Neuronal stem cell (in vitro differentiated cells): ENCODE measurements at regions not wholly inside any gene's neighbourhood (a gene's known extent, or its start where the extent isn't known, plus 50 kb on each side); places are given as distances from the start of the nearest gene placed in this dataset.

ENCODE experiments used
- DNase-seq: peaks from one replicate; pipeline ENCODE4 v3.0.0-alpha.2; 2013; ENCODE audit warnings: low spot score
- H2AFZ ChIP-seq: one replicate; pipeline ENCODE4 v1.6.1; 2013; ENCODE audit warnings: mild to moderate bottlenecking, low read length, inconsistent platforms
- H2AK5ac ChIP-seq: 2 replicates; pipeline ENCODE4 v1.6.1; 2013; ENCODE audit warnings: low read depth, mild to moderate bottlenecking, inconsistent platforms, low read length, moderate library complexity, mixed read lengths
- H2BK120ac ChIP-seq: 2 replicates; pipeline ENCODE4 v1.6.1; 2013; ENCODE audit warnings: low read depth, mild to moderate bottlenecking, inconsistent platforms, low read length, moderate library complexity, mixed read lengths
- H2BK12ac ChIP-seq: one replicate; pipeline ENCODE4 v1.6.1; 2013; ENCODE audit warnings: low read length, inconsistent platforms
- H2BK15ac ChIP-seq: 2 replicates; pipeline ENCODE4 v1.6.1; 2013; ENCODE audit warnings: mild to moderate bottlenecking, low read length, inconsistent platforms, mixed read lengths
- H2BK5ac ChIP-seq: one replicate; pipeline ENCODE4 v1.6.1; 2013; ENCODE audit warnings: inconsistent platforms, mild to moderate bottlenecking, low read length, moderate library complexity
- H3K14ac ChIP-seq: one replicate; pipeline ENCODE4 v1.6.1; 2013; ENCODE audit warnings: low read length, inconsistent platforms
- H3K18ac ChIP-seq: 2 replicates; pipeline ENCODE4 v1.6.1; 2013; ENCODE audit warnings: low read length, inconsistent platforms
- H3K23ac ChIP-seq: 2 replicates; pipeline ENCODE4 v1.6.1; 2013; ENCODE audit warnings: low read depth, mild to moderate bottlenecking, mixed read lengths, low read length, inconsistent platforms; ENCODE audit not compliant: poor library complexity
- H3K27ac ChIP-seq: replicated peaks from 3 replicates; pipeline ENCODE4 v1.5.1; 2013; ENCODE audit warnings: low read length, inconsistent platforms
- H3K27me3 ChIP-seq, 3 experiments: 2 replicates each; pipeline ENCODE4 v1.6.1; 2013; ENCODE audit warnings: low read length in 3 of 3, mild to moderate bottlenecking in 2 of 3, inconsistent platforms in 1 of 3, low read depth in 1 of 3, mixed read lengths in 1 of 3, moderate library complexity in 1 of 3; ENCODE audit not compliant: control insufficient read depth in 3 of 3, insufficient read depth in 3 of 3
- H3K36me3 ChIP-seq, 2 donors: replicated peaks in 1 of 2; 2 replicates each; pipeline ENCODE4 v1.6.1; 2013; ENCODE audit warnings: low read length in 2 of 2; ENCODE audit not compliant: control insufficient read depth in 2 of 2, insufficient read depth in 2 of 2
- H3K4ac ChIP-seq: 2 replicates; pipeline ENCODE4 v1.6.1; 2013; ENCODE audit warnings: inconsistent platforms, mild to moderate bottlenecking, low read length, moderate library complexity
- H3K4me1 ChIP-seq, 2 donors: 1 replicate in 1 of 2; 2 replicates in 1 of 2; pipeline ENCODE4 v1.6.1; 2013; ENCODE audit warnings: low read length in 2 of 2, low read depth in 1 of 2; ENCODE audit not compliant: control insufficient read depth in 2 of 2, insufficient read depth in 1 of 2
- H3K4me2 ChIP-seq: one replicate; pipeline ENCODE4 v1.6.1; 2013; ENCODE audit warnings: mild to moderate bottlenecking, low read length, inconsistent platforms; ENCODE audit not compliant: insufficient read depth, poor library complexity, severe bottlenecking
- H3K4me3 ChIP-seq, 2 donors: 2 replicates each; pipeline ENCODE4 v1.5.1; 2013; ENCODE audit warnings: low read length in 2 of 2, mild to moderate bottlenecking in 2 of 2, inconsistent platforms in 1 of 2, moderate library complexity in 1 of 2
- H3K79me1 ChIP-seq: one replicate; pipeline ENCODE4 v1.6.1; 2013; ENCODE audit warnings: low read depth, mild to moderate bottlenecking, inconsistent platforms, low read length, moderate library complexity
- H3K9ac ChIP-seq: one replicate; pipeline ENCODE4 v1.6.1; 2013; ENCODE audit warnings: mild to moderate bottlenecking, low read depth, low read length, inconsistent platforms; ENCODE audit not compliant: poor library complexity
- H3K9me3 ChIP-seq, 2 donors: replicated peaks in 1 of 2; 2 replicates each; pipeline versions ENCODE3 to v1.6.1; 2013; ENCODE audit warnings: low read length in 2 of 2, mild to moderate bottlenecking in 2 of 2, inconsistent platforms in 1 of 2, low read depth in 1 of 2, mixed read lengths in 1 of 2, moderate library complexity in 1 of 2; ENCODE audit not compliant: control insufficient read depth in 2 of 2, insufficient read depth in 1 of 2
- H4K8ac ChIP-seq: one replicate; pipeline ENCODE4 v1.6.1; 2013; ENCODE audit warnings: low read depth, mild to moderate bottlenecking, inconsistent platforms, low read length, moderate library complexity
- H4K91ac ChIP-seq: one replicate; pipeline ENCODE4 v1.6.1; 2013; ENCODE audit warnings: low read length, low read depth, mild to moderate bottlenecking, inconsistent platforms; ENCODE audit not compliant: poor library complexity
- WGBS, 2 donors: extraction: QIAGEN DNeasy Blood & Tissue Kit; methylation state at CpG; one replicate each; pipeline ENCODE4 v1.1.7; 2013; ENCODE audit warnings: missing lambda C conversion rate in 2 of 2, mixed read lengths in 1 of 2; ENCODE audit not compliant: insufficient read length in 2 of 2, insufficient replicate concordance in 1 of 2; ENCODE audit errors: extremely low coverage in 2 of 2; 5-methylcytosine and 5-hydroxymethylcytosine counted together

GRCh38 chr12:87806310-87806709 is 222.9 kb downstream of the C12orf50 start:
- no peak overlapping the region for H3K4ac ChIP-seq
- H3K4me3 ChIP-seq = no peak overlapping the region
- H2BK15ac ChIP-seq = no peak overlapping the region
- no peaks in the 10 kb centered on the region for H3K36me3 ChIP-seq
- no peak overlapping the region for H2BK12ac ChIP-seq
- no peaks in the 10 kb centered on the region for H3K9me3 ChIP-seq
- H3K79me1 ChIP-seq = no peaks in the 10 kb centered on the region
- no peak overlapping the region for H3K14ac ChIP-seq
- no peaks in the 10 kb centered on the region for H3K27me3 ChIP-seq
- no CpG with 5 or more reads among the region's 4 CpGs for WGBS, 2 donors
- no peak overlapping the region for H2BK5ac ChIP-seq
- DNase-seq = no peak
- no peak overlapping the region for H3K9ac ChIP-seq
- H2AK5ac ChIP-seq = no peak overlapping the region
- no peak overlapping the region for H3K23ac ChIP-seq
- no peak overlapping the region for H2BK120ac ChIP-seq
- H3K4me2 ChIP-seq = no peak overlapping the region
- H4K8ac ChIP-seq = no peak overlapping the region
- no peak overlapping the region for H3K27ac ChIP-seq
- H2AFZ ChIP-seq = peak overlapping the region; percentile 75
- H3K4me1 ChIP-seq = peaks cover 2 to 17% of the 10 kb centered on the region in 2 donors
- H4K91ac ChIP-seq = no peak overlapping the region
- no peak overlapping the region for H3K18ac ChIP-seq

DNA sequence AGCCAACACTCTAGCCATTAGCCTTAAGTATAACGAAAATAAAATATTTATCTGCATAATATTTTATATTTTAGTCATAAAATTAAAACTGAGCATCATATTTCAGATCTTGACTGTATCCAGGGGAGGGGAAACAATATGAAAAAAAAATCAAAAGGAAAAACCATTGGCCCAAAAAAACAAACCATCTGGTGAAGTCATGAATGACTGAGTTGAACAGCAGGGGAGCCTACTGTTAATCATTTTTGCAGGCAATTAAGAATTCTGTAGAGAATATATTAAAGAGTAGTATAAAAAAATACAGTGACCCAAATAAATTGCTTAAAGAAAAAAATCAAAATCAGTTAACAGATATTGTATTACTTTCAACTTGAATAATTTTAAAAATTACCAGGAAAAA is 224.8 kb downstream of the C12orf50 start:
- H2BK15ac ChIP-seq = no peak overlapping the region
- H3K27me3 ChIP-seq = no peaks in the 10 kb centered on the region

DNA sequence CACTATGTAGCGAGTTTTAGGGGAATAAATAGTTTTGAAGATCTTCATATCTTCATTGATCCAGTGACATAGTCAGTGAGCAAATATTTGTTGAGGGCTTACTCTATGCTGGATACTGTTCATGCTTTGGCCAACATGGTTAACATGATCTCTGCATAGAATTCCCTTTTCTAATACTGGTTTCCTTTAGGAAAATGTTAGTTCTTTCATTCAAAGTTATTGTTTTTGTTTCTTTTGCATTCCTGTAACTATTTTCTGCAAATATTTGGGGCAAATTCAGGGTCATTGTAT is 226.5 kb downstream of the C12orf50 start:
- no CpG with 5 or more reads among the region's 1 CpG for WGBS, 2 donors
- H2BK12ac ChIP-seq = no peak overlapping the region
- no peak overlapping the region for H4K8ac ChIP-seq
- peaks cover 2 to 19% of the 10 kb centered on the region in 2 donors for H3K4me1 ChIP-seq
- no peak overlapping the region for H2BK5ac ChIP-seq
- no peaks in the 10 kb centered on the region for H3K79me1 ChIP-seq
- no peak overlapping the region for H3K4me3 ChIP-seq
- no peak overlapping the region for H4K91ac ChIP-seq
- no peaks in the 10 kb centered on the region for H3K9me3 ChIP-seq
- H3K27me3 ChIP-seq = no peaks in the 10 kb centered on the region
- H3K27ac ChIP-seq = no peak overlapping the region
- no peaks in the 10 kb centered on the region for H3K36me3 ChIP-seq
- no peak overlapping the region for H3K14ac ChIP-seq
- H3K4me2 ChIP-seq = no peak overlapping the region
- no peak overlapping the region for H2BK120ac ChIP-seq
- no peak for DNase-seq
- H3K18ac ChIP-seq = no peak overlapping the region
- H3K9ac ChIP-seq = no peak overlapping the region
- no peak overlapping the region for H3K4ac ChIP-seq
- no peak overlapping the region for H2BK15ac ChIP-seq
- no peak overlapping the region for H2AFZ ChIP-seq
- no peak overlapping the region for H2AK5ac ChIP-seq
- H3K23ac ChIP-seq = no peak overlapping the region

More for the DNA sequence above, 224.8 kb downstream of the C12orf50 start:
- no peak overlapping the region for H2AFZ ChIP-seq
- no peak overlapping the region for H3K4me3 ChIP-seq
- DNase-seq = no peak
- H2BK12ac ChIP-seq = no peak overlapping the region
- H3K79me1 ChIP-seq = no peaks in the 10 kb centered on the region
- H3K18ac ChIP-seq = no peak overlapping the region
- no peak overlapping the region for H3K27ac ChIP-seq
- H3K4me1 ChIP-seq = peaks cover 2 to 19% of the 10 kb centered on the region in 2 donors
- no peak overlapping the region for H2BK5ac ChIP-seq
- no peak overlapping the region for H4K91ac ChIP-seq
- no peak overlapping the region for H4K8ac ChIP-seq
- no peak overlapping the region for H3K4ac ChIP-seq
- no peaks in the 10 kb centered on the region for H3K36me3 ChIP-seq
- no peak overlapping the region for H3K9ac ChIP-seq
- no peak overlapping the region for H2BK120ac ChIP-seq
- H3K23ac ChIP-seq = no peak overlapping the region
- no peak overlapping the region for H2AK5ac ChIP-seq
- no CpG with 5 or more reads among the region's 1 CpG for WGBS, 2 donors
- no peak overlapping the region for H3K4me2 ChIP-seq
- no peaks in the 10 kb centered on the region for H3K9me3 ChIP-seq
- H3K14ac ChIP-seq = no peak overlapping the region

DNA sequence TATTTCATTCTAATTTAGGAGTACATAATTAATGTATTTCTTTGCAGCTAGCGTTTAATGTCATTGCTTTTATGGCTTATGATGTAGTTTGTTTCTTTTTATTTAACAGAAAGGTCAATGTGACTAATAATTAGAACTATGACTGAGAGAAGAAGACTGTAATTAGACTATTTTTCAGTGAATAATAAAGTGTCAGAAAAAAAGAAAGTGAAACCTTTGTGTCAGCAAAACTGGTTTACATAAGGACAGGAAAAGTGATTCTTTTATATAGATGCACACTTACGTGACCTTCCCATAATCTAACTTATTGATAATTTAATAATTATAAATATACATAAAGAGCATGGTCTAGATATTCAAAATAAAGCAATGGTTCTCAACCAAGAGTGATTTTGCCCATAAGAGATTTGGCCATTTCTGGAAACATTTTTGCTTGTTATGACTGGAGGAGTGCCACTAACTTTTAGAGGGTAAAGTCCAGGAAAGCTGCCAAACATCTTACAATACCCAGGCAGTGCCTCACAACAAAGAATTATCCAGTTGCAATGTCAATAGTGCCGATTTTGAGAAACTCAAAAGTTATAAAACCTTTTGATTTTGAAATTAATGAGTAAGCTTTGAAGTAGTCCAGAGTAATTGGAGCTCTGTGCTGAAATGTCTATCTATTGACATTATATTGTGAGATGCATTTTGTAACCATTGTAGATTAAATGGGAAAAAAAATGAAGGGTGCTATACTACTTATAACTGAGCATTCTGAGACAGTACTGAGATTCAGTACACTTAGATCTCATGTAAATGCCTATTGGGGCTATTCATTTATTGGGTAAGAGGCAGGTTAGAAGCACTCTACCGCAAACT is 227.1 kb downstream of the C12orf50 start:
- Histone ChIP-seq H2AK5ac (no peak overlapping the region), H3K18ac (no peak overlapping the region), H3K36me3 (no peaks in the 10 kb centered on the region), H3K9me3 (no peaks in the 10 kb centered on the region), H3K27me3 (no peaks in the 10 kb centered on the region), H3K9ac (no peak overlapping the region), H3K4me3 (no peak overlapping the region), H3K4ac (no peak overlapping the region), H2AFZ (no peak overlapping the region), H3K79me1 (no peaks in the 10 kb centered on the region), H2BK5ac (no peak overlapping the region), H3K14ac (no peak overlapping the region), H2BK120ac (no peak overlapping the region), H3K4me2 (no peak overlapping the region), H2BK15ac (no peak overlapping the region), H4K8ac (no peak overlapping the region), H3K23ac (no peak overlapping the region), H2BK12ac (no peak overlapping the region), H3K27ac (no peak overlapping the region), H4K91ac (no peak overlapping the region), H3K4me1 (peaks cover 2 to 14% of the 10 kb centered on the region in 2 donors)
- DNase-seq = no peak
- no CpG with 5 or more reads among the region's 4 CpGs for WGBS, 2 donors
